GM19240 (cell line): ENCODE measurements at regions not wholly inside any gene's neighbourhood (a gene's known extent, or its start where the extent isn't known, plus 50 kb on each side); places are given as distances from the start of the nearest gene placed in this dataset.

Experiments used
- DNase-seq: peaks from one replicate; pipeline ENCODE4 v3.0.0; 2011; ENCODE audit warnings: low spot score; ENCODE audit not compliant: insufficient read length

GRCh38 chr3:117172426-117172825 is 462.8 kb downstream of the TUSC7 start:
- DNase-seq = no peak

- DNase-seq = no peak
Measured at GRCh38 chr3:117181222-117181621, 471.6 kb downstream of the TUSC7 start.

DNA sequence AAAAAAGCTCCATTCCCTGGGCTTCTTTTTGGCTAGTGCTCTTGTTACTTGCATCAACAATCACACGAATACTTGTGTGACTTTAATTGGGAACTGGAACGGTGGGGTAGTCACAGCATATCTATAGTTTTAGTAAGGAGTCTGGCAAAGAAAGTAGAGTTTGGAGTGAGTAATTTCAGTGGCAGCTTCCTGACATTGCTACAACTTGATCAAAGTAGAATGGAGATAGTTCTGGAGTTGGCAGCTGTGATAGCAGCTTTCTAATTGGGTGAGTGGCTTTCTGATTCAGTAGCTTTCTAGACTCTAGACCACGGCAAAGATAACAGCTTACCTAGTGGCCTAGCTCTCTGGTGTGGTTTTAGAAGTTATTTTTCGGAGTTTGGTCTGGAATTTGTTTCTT is 475.0 kb downstream of the TUSC7 start:
- no peak for DNase-seq

- no peak for DNase-seq
Measured at GRCh38 chr3:117191245-117191644, 481.7 kb downstream of the TUSC7 start.

- DNase-seq = no peak
Measured at GRCh38 chr3:117192888-117193287, 483.3 kb downstream of the TUSC7 start.

GRCh38 chr3:117193390-117193789 is 483.8 kb downstream of the TUSC7 start:
- DNase-seq = no peak

DNA sequence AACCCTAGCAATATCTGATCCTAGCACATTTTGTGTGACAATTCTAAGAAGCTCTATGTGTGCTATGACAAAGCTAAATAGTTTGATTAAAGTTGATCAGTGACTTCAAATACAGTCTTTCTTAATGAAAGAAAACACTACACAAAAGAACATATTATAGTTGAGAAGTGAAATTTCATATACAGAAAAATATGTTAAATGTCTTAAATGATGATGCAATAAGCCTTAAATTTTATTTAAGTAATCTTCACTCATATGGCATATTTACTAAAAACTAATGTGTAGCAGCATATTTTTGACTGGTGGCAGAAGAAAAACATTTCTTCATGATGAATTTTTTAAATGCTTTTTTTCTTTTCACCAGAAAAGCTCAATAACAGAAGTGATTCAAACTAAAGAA is 485.5 kb downstream of the TUSC7 start:
- DNase-seq = no peak

DNA sequence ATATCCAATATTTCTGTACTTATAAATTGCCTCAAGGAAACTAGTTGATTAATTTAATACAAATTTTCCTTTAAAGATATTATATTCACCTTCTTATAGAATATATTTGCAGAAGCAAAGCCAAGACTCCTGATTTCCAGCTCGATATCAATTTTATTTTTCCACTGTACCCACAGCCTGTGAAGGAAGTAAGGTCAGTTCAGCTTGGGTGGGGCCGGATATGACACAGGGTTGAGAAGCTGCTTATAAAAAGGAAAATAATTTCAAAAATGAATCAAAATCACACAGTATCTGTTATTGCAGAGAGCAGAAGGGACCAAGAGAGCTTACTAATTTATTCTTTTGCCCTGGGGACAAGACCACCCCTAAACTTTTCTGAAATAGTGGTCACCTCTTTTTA is 491.4 kb downstream of the TUSC7 start:
- no peak for DNase-seq

GRCh38 chr3:117201901-117202774 is 492.6 kb downstream of the TUSC7 start:
- no peak for DNase-seq

DNA sequence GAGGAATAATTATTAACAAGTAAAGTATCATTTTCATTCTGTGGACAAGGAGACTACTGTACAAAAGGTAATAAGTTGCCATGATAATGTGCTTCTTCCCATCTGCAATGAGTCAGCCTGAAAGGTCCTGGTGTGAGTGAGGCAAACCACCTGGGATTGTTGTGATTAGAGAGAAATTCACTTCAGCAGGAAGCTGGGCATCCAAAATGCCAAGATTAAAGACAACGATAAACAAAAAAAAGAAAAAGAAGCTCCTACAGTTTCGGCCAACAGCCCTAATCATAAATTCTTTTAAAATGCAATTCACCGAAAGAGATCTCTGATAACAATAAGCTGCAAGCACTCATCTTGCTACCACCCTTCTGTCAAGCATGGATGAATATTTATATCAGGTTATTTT is 507.8 kb downstream of the TUSC7 start:
- DNase-seq = no peak

DNA sequence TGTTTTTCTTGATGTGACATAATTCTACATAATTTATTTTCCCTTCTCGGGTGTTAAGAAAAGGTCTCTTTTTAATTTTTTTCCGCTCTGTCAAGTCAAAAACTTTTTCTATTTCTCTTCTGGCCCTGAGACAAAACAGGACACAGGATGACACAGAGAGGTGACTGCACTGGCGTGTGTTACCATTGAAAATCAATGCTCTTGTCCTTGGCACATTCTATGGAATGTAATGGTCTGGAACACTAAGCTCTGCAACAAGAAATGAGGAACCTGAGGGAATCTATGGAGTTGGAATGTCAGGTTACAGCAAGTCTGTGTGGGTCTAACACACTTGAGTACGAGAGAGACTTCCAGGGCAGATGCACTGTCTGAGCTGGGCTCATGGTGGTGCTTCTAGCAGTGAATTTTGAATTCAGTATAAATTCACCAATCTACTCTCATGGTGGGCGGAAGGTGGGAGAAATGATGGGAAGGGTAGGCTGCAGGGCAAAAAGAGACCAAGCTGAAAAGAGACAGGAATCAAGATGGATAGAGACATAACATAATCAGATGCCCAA is 508.3 kb downstream of the TUSC7 start:
- DNase-seq = no peak

DNA sequence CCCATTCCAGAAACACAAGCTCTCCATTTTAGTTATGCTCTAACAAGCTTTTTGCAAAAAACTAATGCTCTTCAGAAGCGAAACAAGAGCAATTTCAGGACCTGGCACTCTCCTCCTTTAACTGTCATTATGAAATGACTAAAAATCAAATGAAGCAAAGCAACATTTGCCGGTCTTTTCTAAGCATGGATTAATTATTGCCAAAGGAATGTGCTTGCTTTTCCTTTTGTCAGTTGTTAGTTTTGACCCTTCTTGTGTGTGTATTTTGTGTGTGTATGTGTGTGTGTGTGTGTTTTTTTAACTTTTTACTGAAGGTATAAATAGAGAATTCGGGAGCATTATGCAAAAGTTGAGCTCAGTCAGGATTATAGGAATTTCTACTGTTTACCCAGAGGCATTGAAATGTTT is 509.1 kb downstream of the TUSC7 start:
- no peak for DNase-seq

DNA sequence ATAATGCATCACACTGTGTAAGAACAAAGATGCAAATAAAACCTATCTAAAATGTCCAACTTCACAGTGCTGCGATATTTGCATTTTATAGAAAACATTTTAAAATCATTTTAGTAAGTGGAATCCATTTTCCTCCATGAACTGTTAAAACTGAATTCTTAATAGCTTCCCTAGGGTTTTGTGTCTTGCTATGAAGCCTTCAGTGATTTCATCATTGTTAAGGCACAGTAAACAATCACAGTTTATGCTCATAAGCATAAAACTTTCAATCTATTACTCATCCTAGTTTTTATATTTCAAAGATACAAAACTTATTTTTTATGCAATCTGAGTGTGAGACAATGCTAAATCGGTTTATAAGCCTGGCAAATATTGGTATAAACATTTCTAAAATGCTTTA is 509.7 kb downstream of the TUSC7 start:
- no peak for DNase-seq

GRCh38 chr3:117226932-117227331 is 517.4 kb downstream of the TUSC7 start:
- DNase-seq = no peak

DNA sequence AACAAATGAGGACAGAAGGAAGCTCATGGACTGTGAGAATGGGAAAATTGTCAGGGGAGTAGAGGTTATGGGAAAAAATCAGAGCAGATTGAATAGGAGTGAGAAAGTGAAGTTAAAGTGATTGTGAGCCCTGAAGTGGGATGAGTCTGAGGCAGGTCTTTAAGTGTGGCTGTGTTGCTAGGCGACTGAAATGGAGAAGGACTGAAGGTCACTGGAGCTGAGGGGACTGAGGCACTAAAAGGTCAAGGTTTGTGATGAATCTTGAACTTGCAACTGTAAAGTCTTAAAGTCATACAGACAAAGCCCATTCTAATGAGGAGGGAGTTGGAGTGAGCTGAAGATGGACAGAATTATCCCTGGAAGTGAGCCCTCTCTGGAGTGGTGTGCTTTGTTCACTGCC is 518.9 kb downstream of the TUSC7 start:
- no peak for DNase-seq

DNA sequence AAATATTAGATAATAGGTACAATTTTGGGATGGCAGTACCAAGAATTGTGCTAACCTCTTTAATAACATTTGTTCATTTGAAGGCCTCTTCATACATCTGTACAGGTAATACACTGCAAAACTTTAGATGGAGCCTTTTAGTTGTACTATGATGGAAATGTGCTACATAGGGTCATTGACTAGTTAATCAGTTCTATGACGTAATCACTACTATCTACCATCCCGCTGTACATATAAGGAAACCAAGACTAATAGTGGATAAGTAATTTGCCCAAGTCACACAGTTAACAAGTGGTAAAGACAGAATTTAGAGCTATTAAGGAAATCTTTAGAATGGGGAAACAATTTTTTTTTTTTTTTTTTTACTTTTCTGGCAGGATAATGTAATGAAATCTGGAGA is 521.3 kb downstream of the TUSC7 start:
- DNase-seq = no peak

- DNase-seq = no peak
Measured at GRCh38 chr3:117234331-117234730, 524.8 kb downstream of the TUSC7 start.

DNA sequence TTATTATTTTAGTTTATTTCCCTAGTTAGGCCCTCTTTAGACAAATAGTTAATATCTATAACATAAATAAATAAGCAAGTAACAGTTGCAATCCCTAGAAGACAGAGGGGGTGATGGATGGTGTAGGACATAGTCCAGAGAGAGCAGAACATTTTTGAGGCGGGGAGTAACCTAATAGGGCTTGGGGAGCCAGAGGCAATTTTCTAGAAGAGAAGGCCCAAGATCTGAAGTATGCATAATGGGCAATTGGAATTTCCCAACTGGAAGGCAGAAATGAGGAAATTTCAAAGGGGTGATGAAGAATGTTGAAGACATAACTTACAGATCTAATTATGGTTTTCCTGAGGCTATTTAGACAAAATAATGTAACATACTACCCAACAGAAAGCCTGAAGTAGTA is 525.7 kb downstream of the TUSC7 start:
- no peak for DNase-seq

- no peak for DNase-seq
Measured at GRCh38 chr3:117238806-117239205, 529.2 kb downstream of the TUSC7 start.

DNA sequence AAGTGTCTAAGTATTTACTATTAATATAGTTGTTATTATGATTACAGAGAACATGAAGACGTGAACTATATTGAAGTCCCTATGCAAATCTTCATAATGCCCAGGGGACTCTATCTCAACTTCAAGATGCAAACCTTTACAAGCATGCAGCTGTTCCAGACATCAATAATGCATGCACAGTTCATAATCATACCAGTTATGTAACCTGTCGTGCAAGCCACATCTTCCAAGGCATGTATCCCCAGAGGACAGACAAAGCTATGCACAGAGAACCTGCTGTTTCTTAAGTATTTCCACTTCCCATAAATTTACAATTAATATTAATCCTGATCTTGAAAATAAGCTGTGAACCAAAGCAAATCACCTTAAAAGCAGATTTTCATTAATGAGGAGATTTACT is 534.1 kb downstream of the TUSC7 start:
- DNase-seq = no peak

- no peak for DNase-seq
Measured at GRCh38 chr3:117246771-117247555, 537.4 kb downstream of the TUSC7 start.

DNA sequence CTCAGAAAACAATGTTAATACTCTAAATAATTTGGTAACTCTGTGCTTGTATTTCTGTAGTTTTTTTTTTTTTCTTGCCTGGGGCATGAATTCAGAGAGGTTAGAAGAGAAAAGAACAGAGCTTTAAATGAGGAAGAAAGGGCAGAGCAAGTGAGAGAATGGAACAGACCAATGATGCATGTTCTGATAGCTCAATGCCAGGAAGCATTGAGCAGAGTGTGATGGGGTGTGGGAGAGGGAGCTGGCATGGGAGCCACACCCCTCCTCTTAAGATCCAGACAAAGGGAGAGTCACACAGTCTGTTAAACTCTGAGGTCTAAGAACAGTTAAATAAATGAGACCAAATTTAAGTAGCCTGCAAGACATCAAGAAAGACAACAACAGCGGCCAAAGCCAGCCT is 538.6 kb downstream of the TUSC7 start:
- no peak for DNase-seq
